ENCODE measurements at regions not wholly inside any gene's neighbourhood (a gene's known extent, or its start where the extent isn't known, plus 50 kb on each side); places are given as distances from the start of the nearest gene placed in this dataset.
A peak's percentile ranks its signal among the peaks of the same experiment; 100 is the strongest.

DNA sequence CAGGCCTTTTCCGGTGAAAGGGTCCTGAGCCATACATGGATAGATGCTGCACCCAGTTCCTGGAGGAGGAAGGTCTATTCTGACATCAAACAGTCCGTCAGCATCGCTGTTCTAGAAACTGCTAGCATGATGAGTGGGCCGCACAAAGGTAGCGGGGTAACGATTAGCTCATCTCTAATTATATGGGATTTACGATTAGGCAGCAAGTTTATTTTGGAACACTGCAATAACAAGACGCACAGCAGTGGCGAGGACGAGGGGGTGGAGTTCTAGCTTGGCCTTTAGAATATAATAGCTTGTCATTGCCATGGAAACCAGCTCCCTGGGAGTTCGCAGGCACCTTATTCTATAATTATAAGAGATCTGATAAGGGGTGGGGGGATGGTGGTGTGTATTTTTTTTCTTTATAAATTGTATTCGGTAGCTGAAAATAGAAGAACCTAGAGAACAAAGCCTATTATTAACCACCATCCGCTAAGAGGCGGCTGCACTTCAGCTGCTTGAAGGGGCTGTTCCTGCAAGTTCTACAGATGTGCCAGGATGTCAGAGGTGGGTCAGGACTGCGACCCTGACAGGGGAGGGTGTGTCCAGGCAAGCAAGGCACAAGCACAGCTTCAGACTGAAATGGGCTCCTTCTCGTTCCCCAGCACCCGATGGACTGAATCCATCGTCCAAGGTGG is 311.0 kb downstream of the AGTPBP1 start:
- no peak for DNase-seq (ENCODE audit: low read depth in 2 of 2)

DNA sequence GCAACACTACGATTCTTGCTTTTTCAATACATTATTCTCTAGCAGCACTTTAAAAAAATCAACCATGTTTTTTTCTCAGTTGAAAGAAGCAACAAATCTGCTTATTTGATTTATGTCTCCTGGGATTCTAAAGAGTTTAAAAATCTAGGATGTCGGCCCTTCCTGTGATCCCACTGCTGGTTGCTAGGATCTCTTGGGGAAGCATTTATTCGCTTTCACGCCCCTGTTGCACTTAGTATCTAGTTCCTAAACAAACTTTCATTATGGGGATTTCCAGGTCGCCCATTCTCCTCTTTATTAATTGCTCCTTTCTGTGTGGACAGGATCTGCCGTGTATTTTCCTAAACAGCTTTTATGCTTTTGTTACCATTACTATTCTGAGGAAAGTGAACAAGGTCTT is 313.5 kb downstream of the AGTPBP1 start:
- DNase-seq (ENCODE audit: low read depth in 2 of 2), result no peak

DNA sequence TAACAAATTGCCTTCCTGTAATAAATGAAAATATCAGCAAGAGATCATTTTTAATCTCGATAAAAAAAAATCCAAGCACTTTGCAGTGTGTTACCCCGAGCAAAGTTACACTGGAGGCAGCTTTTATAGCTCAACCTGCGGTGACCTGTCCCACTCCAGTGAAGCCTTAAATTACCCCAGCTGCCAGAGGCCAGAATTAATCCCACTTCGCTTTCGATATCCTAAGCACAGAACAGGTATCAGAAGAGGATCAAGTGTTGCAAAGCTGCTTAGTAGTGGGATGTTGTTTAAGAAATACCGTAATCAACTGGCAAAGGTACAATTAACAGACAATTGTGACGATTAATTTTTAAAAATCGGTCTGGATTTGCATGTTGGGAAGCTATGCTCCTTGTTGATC is 314.0 kb downstream of the AGTPBP1 start:
- no peak for DNase-seq (ENCODE audit: low read depth in 2 of 2)

DNA sequence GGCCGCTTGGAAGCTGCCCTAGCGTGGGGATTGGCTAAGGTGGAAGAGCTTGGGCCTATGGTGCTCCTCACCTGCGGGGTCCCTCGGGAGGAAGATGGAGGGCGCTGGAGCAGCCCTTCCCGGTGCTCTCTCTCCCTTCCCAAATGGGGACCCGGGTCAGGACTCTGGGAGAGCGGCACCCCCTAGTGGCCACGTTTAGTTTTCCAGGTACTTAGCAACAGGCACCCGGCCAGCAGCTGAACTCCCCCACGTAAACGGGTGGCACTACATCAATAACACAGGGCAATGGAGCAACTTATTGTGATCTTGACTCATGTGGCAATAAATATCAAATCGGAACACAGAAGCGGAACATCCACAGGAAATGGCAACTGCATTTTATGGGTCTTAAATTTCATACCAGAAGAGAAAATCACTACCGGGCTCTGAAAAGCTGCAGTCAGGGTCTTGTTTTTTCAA is 316.6 kb downstream of the AGTPBP1 start:
- DNase-seq (ENCODE audit: low read depth in 2 of 2), result peak; percentile 33 to 67

DNA sequence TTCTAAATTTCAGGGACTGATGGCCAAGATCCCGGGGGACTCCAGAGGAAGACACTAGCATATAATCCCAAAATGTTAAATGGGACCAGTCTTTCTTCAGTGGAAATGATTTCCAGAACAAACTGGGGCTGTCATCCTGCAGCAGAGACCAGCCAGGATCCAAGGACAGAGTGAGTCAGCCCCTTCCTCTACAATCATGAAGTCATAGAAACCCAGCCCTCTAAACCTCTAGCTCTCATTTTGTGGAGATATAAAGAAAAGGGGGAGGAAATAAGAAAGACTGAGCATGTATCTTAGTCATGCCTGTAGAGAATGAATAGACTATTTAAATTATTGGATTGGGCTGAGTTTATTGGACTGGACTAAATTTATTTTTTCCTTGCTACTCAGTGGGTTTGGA is 318.3 kb downstream of the AGTPBP1 start:
- DNase-seq (ENCODE audit: low read depth in 2 of 2), result no peak

DNA sequence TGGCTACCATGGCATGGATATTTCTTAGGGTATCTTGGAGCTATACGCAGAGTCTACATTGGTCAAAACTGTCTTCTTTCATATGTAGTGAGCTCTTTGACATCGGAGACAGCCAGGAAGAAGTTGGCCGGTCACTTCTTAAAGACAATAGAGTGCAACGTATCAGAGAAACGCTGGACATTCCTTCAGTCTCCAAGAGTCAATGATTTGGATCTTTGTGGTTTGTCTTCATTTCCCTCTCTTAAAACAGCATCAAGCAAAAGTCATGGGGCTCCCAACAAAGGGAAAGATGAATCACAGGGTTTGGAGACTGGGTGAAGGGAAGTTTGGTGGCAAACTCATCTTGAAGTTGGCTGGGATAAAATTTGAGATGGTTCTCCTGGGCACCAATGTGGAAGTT is 320.1 kb downstream of the AGTPBP1 start:
- peak in 1 of 2 donors; percentile 7 for DNase-seq (ENCODE audit: low read depth in 2 of 2)

DNA sequence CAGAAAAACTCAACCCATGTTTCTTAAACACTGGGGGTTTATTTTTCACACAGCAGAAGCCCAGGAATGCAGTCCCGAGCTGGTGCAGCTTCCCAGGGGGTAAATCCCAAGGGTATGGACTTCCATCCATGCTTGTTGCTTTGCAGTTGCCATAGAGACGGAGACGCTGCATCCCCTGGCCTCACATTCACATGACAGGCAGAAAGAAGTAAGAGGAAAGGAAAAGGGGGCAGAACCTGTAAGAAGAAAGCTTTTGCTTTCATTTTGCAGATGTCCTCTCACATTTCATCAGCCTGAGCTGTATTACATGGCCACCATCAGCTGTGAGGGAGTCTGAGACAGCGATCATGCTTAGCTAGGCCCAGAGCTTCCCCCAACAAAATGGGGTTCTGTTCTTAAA is 321.0 kb downstream of the AGTPBP1 start:
- no peak for DNase-seq (ENCODE audit: low read depth in 2 of 2)

DNA sequence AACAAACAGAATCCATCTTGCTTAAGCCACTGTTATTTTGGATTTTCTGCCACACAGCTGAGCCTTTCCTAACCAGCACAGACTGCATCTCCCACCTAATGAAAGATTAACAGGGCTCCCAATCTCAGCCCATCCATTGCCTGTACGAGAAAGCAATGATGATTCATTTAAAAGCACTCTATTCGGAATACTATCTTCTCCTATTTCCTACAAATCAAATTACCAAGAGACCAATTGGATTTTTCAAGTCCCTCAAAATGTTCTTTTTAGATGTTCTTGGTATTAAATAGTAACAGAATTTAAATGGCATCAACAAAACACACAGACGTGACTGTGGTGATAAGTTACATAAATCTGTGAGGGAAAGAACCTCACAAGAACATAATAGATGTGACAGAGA is 324.1 kb downstream of the AGTPBP1 start:
- no peak for DNase-seq (ENCODE audit: low read depth in 2 of 2)

DNA sequence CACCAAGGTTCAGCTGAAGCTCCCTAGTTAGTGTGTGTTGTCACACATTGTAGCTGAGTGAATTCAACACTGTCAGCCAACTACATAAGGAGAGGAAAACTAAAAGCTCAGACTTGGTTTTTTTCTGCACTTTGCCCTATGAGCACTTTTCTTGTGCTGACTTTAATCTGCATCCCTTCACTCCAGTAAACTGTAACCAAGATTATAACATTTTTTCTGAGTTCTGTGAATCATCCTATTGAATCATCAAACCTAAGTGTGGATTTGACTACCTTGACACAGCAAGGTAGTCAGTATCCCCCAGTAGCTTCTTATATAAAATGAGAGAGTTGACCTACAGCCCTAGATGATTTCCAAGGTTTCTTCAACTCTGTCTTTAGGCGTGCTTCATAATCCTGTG is 325.0 kb downstream of the AGTPBP1 start:
- DNase-seq (ENCODE audit: low read depth in 2 of 2), result no peak

DNA sequence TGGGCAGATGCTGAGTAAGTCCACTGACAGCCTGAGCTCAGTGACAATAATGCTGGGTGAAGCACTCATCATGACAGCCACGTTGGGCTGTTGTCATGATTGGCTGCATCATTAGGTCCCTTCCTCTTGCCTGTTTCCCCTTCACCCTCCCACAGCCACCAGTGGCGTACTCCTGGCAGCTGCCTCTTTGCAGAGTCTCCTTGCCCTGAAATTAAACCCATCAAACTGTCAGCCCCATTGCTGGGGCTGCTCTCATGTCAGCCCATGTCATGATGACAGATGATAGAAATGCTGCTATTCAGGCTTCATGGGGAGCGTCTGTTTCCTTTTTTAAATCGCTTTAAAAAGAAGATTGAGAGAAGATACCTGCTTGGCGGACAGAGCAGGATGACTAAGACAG is 327.4 kb downstream of the AGTPBP1 start:
- DNase-seq (ENCODE audit: low read depth in 2 of 2), result no peak

DNA sequence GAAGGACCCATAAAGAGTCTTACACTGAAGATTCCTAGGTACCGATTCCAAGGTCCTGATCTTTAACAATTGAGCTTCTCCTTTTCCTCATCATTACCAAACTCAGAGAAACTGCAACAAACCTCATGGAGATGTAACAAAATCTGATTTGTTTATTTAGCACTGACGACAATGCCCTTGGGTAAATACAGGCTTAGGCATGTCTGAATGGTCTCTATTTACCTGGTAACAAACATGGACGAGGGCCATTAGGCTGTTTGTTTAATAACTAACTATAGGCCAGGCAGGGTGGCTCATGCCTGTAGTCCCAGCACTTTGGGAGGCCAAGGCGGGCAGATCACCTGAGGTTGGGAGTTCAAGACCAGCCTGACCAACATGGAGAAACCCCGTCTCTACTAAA is 333.3 kb downstream of the AGTPBP1 start:
- DNase-seq (ENCODE audit: low read depth in 2 of 2), result no peak

DNA sequence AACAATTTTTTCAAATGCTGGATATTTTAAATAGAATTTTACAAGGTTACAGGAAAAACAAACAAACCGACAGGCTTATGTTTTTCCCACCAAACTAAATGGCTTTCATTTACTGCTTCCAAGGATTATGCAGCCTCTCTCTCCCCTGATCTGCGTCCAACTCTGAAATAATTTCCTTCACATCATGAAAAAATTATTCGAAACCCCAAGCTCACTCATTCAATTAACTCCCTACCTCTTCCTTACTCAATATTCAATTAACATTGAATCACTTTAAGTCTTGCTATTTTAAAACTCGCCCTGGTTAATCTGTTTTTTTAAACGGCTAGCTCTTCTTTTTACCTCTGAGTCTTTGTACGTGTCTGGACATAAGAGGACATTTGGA is 336.2 kb downstream of the AGTPBP1 start:
- DNase-seq (ENCODE audit: low read depth in 2 of 2), result no peak

DNA sequence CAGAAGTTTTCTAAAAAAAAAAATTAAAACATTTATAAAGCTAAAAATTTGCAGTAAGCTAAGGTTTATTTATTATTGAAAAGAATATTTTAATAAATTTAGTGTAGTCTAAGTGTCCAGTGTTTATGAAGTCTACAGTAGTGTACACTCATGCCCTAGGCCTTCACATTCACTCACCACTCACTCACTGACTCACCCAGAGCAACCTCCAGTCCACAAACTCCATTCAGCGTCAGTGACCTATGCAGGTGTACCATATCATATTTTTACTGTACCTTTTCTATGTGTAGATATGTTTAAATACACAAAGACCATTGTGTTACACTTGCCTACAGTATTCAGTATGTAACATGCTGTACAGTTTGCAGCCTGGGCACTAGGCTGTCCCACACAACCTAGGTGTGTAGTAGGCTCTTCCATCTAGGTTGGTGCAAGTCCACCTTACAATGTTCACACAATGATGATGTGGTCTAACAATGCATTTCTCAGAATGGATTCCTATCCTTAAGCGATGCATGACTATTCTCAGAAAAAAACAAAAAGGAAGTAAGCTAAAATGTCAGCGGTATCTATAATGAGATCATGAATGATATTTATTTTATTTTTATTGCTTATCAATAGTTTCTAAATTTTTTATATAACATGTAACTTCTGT is 336.7 kb downstream of the AGTPBP1 start:
- DNase-seq (ENCODE audit: low read depth in 2 of 2), result no peak

DNA sequence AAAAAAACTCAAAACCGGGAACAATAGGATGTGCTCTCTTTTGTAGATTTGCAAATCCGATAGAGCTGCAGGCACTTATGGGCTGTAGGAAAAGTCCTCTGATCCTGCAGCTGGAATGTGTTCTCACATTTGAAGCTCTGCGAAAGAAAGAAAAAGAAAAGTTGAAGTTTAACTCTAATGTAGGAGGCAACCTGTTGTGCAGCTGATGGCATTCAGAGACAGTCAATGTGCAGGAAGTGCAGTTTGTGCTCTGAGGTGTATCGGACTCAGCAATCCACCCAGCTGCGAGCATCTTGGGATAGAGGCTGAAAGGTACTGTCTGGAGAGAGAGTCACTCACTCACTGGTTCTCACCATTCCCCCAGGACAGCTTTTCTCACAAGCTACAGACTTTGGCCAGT is 339.2 kb downstream of the AGTPBP1 start:
- no peak for DNase-seq (ENCODE audit: low read depth in 2 of 2)

DNA sequence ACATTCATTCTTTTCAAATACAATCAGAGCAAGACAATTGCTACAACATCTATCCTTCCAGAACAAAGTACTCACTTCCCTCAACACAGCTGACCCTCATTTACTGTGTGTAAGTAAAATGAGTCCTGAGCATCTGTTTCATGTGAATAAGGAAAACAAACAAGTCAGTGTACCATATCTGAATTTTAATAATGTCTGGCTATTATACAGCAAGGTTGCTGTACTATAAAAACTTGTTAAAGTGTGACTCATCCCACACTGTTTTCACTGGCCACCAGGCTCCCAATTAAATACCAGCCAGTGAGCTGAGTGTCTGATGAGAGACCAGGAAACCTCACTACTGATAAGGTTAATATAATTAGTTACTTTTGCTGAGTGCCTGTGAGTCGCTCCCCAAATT is 339.8 kb downstream of the AGTPBP1 start:
- DNase-seq (ENCODE audit: low read depth in 2 of 2), result no peak

DNA sequence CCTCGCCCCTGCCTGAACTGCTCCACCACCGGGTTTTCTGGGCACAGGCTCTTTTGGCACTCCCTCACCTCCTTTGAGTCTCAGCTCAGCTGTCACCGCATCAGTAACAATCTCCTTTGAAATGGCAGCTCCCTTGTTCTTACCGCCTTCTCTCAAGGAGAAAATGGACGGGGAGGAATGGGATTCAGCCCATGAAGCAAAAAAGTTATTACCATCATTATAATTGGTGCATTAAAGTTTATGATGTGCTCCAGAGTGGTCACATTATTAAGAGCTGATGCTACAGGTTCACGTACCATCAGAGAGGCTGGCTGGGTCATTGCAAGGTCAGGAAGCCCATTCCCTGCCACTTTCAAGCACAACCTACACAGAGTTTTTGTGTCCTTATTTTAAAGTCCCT is 344.7 kb downstream of the AGTPBP1 start:
- DNase-seq (ENCODE audit: low read depth in 2 of 2), result no peak

DNA sequence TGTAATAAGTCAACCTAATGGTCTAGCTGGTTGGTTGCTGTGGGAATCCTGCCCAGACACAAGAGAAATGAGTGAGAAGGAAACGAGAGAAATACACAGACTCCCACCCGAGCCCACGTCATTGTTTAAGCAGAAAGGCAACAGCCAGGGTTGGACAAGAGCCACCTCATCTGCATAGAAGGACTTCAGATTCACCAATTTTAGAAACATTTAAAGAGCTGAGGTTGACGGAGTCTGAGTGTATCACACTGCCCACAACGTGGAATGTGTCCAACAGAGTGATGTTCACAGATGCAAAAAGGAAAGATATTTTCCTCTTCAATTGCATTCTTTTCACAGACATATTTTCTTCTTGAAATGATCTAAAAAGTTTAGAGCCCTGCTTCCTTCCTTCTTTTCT is 349.5 kb downstream of the AGTPBP1 start:
- no peak for DNase-seq (ENCODE audit: low read depth in 2 of 2)

DNA sequence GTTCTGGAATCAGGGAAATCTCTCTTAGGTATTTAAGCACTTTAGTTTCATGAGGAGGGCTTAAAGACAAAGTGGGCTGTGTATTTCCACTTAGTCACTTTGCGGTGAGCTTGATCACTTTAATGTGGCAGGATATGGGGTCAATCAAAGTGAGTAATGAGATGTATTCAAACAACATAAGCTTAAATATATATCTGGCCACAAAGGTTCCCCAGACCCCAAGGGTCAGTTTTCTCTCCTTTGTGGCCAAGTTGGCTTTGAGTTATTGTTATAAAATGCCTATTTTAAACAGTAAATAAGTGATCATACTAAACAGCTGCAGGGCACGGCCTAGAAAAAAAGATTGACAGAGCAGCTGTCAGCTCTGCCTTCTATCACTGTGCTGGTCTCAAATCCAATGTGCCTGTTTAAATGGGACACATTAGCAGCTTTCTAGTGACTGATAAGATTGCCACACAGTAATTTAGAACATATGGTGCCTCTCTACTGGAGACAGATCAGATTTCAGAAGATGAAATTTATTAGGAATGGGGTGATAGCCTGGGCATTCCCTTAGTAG is 363.9 kb downstream of the AGTPBP1 start:
- DNase-seq (ENCODE audit: low read depth in 2 of 2), result no peak

DNA sequence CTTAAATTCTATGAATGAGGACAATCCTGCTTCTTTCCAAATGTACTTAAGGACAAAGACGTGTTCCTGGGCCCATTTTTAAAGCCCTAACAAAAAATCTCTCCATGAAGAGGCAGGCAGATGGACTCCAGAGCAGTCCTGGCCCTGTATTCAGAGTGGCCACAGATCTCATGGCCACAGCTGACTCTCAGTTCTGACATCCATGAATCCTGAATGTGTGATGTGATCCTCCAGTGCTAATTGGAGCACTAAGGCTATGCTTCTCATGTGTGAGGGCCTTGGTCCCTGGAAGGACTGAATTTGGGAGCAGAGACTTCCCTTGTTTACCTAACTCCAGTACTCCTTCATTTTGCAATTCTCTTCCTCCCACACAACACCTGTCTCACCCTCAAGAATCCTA is 373.0 kb downstream of the AGTPBP1 start:
- no peak for DNase-seq (ENCODE audit: low read depth in 2 of 2)

DNA sequence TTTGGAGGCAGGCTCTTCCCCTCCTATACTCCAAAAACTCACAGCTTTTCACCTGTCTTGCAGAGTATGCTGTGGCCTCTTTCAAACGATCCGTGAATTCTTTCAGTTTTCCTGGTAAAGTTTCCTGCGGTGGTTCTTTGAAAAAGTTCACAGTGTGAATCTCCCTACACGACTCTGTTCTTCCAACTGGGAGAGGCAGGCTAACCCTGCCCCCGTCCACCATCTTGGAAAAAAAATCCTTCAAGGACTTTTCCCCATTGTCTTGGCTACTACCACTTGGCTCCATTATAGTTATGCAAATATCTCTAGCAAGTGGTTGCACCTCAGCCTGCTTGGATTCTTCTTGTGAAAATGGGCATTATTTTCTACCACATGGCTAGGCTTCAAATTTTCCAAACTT is 382.6 kb downstream of the AGTPBP1 start:
- no peak for DNase-seq (ENCODE audit: low read depth in 2 of 2)

DNA sequence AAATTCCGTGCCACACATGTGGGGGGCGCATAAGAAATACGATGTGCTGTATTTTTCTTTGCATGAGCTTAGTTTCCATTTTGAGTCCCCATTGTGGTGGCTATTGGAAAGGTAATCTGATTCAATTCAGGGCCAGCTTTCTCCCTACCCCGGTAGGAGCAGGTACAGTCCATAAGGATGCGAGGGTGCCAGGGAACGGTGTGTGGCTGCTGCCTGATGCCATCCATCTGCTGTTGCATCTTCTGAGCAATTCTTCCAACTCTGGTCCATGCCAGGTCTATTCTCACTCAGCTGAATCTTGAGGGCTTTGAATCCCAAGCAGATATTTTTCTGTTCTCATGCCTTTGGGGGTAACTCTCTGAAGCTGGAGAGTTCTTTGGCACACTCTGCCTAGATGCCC is 392.7 kb downstream of the AGTPBP1 start:
- DNase-seq (ENCODE audit: low read depth in 2 of 2), result no peak

DNA sequence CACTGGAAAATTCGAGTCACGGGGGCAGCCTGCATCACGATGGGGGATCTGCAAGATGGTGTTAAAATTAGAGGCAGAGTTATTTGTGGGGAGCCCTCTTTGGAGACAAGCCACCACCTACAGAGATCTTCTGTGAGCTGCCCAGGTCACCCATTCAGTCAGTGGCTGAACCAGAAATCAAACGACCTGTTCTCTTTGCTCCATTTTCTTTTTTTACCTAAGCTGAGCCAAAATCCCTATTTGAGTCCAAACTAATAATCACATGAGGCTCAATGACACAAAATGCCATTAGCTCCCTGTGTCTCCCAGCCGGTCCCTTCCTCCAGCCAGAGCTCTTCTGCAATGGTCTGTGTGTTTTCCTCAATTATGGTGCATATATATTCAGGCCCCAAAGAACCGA is 394.2 kb downstream of the AGTPBP1 start:
- no peak for DNase-seq (ENCODE audit: low read depth in 2 of 2)

DNA sequence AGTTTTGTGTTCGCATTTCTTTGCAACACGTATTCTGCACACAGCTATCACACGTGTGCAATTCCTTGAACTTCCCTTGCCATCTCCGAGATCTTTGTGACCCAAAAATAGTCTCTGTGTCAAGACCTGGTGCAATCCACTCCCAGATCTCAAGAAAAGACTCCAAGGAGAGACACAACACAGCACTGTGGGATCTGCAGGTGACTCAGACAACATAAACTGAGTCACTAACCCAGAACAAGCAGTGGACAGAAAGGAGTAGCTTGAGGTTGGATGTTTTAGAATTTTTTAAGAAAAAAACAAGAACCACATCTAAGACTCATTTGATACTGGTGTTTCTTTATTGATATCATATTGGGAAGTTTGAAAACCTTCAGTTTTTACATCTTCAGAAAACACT is 396.9 kb downstream of the AGTPBP1 start:
- no peak for DNase-seq (ENCODE audit: low read depth in 2 of 2)
